Osteocyte (in vitro differentiated cells): ENCODE measurements at regions not wholly inside any gene's neighbourhood (a gene's known extent, or its start where the extent isn't known, plus 50 kb on each side); places are given as distances from the start of the nearest gene placed in this dataset.

Source experiments
- DNase-seq: peaks from one replicate; pipeline ENCODE4 v3.0.0; 2021; ENCODE audit warnings: mixed read lengths; ENCODE audit not compliant: unreplicated experiment; ENCODE audit errors: extremely low spot score
- H3K27ac Mint-ChIP-seq: one replicate; pipeline ENCODE4 v1.8.0; 2021; ENCODE audit warnings: mild to moderate bottlenecking, mixed read lengths; ENCODE audit not compliant: unreplicated experiment
- H3K27me3 Mint-ChIP-seq: one replicate; pipeline ENCODE4 v1.8.0; 2021; ENCODE audit warnings: mixed read lengths; ENCODE audit not compliant: unreplicated experiment
- H3K36me3 Mint-ChIP-seq: one replicate; pipeline ENCODE4 v1.8.0; 2021; ENCODE audit warnings: mixed read lengths; ENCODE audit not compliant: unreplicated experiment
- H3K4me1 Mint-ChIP-seq: one replicate; pipeline ENCODE4 v1.8.0; 2021; ENCODE audit warnings: mixed read lengths; ENCODE audit not compliant: unreplicated experiment
- H3K4me3 Mint-ChIP-seq: one replicate; pipeline ENCODE4 v1.8.0; 2021; ENCODE audit warnings: mild to moderate bottlenecking, moderate library complexity, mixed read lengths; ENCODE audit not compliant: unreplicated experiment
- H3K9me3 Mint-ChIP-seq: one replicate; pipeline ENCODE4 v1.8.0; 2021; ENCODE audit warnings: mixed read lengths; ENCODE audit not compliant: unreplicated experiment
- TF ChIP-seq, protein P1 (sequence below): fragments of 200-600 bp; sonication (generic); IDR thresholded peaks from 2 replicates; pipeline ENCODE4 v1.5.0; 2021; ENCODE audit warnings: antibody characterized with exemption, mild to moderate bottlenecking, moderate library complexity

DNA sequence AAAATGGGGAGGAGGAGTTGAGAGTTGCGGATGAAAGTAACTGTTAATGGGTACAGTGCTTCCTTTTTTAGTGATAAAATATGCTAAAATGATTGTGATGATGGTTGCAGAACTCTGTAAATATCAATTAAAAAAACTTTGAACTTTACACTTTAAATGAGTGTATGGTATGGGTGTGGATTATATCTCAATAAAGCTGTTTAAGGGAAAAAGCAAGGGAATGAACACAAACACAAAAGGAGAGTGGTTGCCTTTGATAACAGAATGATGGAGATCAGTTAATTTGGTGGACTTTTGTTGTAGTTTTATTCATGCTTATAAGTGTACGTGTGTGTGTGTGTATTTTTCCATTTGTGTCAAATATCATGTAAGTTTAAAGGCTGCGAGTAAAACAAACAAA, 186.1 kb downstream of the ZNF608 start:
- Mint-ChIP-seq H3K27me3 (no peaks in the 10 kb centered on the region), H3K27ac (no peak overlapping the region), H3K4me3 (no peak overlapping the region), H3K36me3 (no peaks in the 10 kb centered on the region), H3K9me3 (no peaks in the 10 kb centered on the region), H3K4me1 (peaks cover 1% of the 10 kb centered on the region)
- TF ChIP-seq, protein P1, sequence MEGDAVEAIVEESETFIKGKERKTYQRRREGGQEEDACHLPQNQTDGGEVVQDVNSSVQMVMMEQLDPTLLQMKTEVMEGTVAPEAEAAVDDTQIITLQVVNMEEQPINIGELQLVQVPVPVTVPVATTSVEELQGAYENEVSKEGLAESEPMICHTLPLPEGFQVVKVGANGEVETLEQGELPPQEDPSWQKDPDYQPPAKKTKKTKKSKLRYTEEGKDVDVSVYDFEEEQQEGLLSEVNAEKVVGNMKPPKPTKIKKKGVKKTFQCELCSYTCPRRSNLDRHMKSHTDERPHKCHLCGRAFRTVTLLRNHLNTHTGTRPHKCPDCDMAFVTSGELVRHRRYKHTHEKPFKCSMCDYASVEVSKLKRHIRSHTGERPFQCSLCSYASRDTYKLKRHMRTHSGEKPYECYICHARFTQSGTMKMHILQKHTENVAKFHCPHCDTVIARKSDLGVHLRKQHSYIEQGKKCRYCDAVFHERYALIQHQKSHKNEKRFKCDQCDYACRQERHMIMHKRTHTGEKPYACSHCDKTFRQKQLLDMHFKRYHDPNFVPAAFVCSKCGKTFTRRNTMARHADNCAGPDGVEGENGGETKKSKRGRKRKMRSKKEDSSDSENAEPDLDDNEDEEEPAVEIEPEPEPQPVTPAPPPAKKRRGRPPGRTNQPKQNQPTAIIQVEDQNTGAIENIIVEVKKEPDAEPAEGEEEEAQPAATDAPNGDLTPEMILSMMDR: no peak
- no peak for DNase-seq

DNA sequence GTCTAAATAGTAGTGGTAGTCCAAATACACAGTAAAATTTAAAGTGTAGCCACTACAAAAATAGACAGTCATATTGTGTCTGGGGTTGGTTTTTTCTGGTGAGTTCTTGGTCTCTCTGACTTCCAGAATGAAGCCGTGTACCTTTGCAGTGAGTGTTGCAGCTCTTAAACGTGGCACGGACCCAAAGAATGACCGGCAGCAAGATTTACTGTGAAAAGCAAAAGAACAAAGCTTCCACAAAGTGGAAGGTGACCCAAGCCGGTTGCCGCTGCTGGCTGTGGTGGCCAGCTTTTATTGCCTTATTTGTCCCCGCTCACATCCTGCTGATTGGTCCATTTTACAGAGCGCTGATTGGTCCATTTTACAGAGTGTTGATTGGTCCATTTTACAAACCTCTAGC, 188.7 kb downstream of the ZNF608 start:
- H3K36me3 Mint-ChIP-seq: no peaks in the 10 kb centered on the region
- no peak overlapping the region for H3K27ac Mint-ChIP-seq
- peaks cover 14% of the 10 kb centered on the region for H3K4me1 Mint-ChIP-seq
- DNase-seq: no peak
- no peak overlapping the region for H3K4me3 Mint-ChIP-seq
- H3K27me3 Mint-ChIP-seq: no peaks in the 10 kb centered on the region
- TF ChIP-seq, protein P1: no peak
- H3K9me3 Mint-ChIP-seq: no peaks in the 10 kb centered on the region

DNA sequence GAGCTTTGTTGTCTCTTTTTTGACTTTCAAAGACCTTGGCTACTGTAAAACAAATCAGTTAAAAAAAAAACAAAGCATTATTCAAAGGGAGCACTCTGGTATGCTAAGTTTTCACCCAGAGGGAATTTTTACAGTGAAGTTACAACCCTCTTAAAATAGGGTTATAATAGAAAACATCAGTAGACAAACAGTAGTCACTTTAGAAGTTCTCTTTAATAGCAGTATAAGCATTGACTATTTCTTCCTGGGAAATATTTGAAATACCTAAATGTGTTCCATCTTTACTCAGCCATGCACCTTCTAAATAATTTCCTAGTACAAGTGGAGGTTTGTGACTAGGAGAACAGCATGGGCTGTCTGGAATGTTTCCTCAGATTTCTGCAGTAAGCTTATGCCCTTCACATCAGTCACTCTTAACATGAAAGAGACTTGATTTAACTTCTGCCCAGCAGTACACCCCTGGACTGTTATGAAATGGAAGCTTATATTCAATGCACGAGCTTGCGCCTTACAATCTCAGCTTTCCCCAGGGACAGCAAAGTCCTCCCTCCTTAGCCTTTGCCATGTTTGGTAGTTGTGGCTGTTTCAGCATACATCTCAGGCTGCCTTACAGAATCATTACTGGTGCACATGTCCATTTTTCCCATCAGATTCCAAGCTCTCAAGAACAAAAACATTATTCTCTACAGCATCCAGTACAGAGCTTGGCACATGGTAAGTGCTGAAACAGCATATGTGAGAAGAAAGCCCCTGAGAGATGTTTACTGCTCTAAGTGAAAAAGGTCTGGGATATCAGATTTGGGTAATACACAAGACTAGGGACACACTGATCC, 191.5 kb downstream of the ZNF608 start:
- H3K4me1 Mint-ChIP-seq: peaks cover 14% of the 10 kb centered on the region
- no peak overlapping the region for H3K4me3 Mint-ChIP-seq
- no peak overlapping the region for H3K27ac Mint-ChIP-seq
- no peaks in the 10 kb centered on the region for H3K9me3 Mint-ChIP-seq
- DNase-seq: no peak
- H3K36me3 Mint-ChIP-seq: no peaks in the 10 kb centered on the region
- no peaks in the 10 kb centered on the region for H3K27me3 Mint-ChIP-seq
- TF ChIP-seq, protein P1: no peak

DNA sequence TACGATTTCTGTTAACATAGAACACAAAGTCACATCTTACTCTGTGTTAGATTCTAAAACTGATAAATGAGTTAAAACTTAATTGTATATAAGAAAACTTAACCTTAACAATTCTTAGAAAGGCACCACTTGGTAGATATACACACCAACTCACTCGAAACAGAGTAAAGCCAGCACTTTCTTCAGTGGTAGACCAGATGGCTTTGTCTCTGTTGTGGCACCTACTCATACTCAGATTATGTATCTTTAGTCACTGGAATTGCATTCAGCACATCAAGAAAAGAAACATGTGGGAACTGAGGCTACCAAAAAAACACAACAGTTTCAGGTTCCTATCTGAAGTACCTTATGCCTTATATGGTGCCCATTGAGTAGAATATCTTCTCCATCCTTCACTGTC, 192.5 kb downstream of the ZNF608 start:
- Mint-ChIP-seq H3K36me3 (no peaks in the 10 kb centered on the region), H3K4me3 (no peak overlapping the region), H3K4me1 (peaks cover 14% of the 10 kb centered on the region), H3K27me3 (no peaks in the 10 kb centered on the region), H3K27ac (no peak overlapping the region), H3K9me3 (no peaks in the 10 kb centered on the region)
- TF ChIP-seq, protein P1: no peak
- DNase-seq: no peak

DNA sequence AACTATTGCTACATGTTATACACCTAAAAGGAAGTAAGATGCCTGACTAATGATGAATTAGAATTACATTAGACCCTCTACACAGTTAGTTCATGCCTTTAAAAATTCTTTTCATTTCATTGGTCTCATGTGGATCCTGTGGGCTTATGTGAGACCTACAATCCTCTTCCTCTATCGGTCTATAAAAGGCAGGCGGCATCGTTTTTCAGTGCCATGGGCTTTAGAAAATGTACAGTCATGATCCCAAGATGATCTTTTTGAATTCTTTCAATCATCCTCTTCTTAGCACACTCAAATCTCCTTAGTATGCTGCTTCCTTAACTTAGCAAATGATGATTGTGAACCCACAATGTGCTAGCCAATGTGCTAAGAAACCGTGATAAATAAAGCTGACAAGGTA, 193.9 kb downstream of the ZNF608 start:
- TF ChIP-seq, protein P1: no peak
- Mint-ChIP-seq H3K27me3 (peaks cover 4% of the 10 kb centered on the region), H3K4me3 (no peak overlapping the region), H3K27ac (no peak overlapping the region), H3K9me3 (no peaks in the 10 kb centered on the region), H3K4me1 (peaks cover 14% of the 10 kb centered on the region), H3K36me3 (no peaks in the 10 kb centered on the region)
- no peak for DNase-seq
